SK-N-SH (cell line): ENCODE measurements at regions not wholly inside any gene's neighbourhood (a gene's known extent, or its start where the extent isn't known, plus 50 kb on each side); places are given as distances from the start of the nearest gene placed in this dataset.

Experiments
- CHD2 ChIP-seq: fragments of 150-350 bp; IDR thresholded peaks from 2 replicates; pipeline ENCODE4 v1.6.1; 2018; ENCODE audit warnings: low read length; ENCODE audit not compliant: partially characterized antibody
- CTCF ChIP-seq: fragments of 200-600 bp; sonication (generic); IDR thresholded peaks from 2 replicates; pipeline ENCODE4 v1.6.1; 2017; ENCODE audit warnings: antibody characterized with exemption, mild to moderate bottlenecking, moderate library complexity
- IRF3 ChIP-seq: fragments of 150-350 bp; IDR thresholded peaks from 2 replicates; pipeline ENCODE4 v1.6.1; 2016; ENCODE audit warnings: mild to moderate bottlenecking, low read depth, low read length
- POLR2AphosphoS5 ChIP-seq: IDR thresholded peaks from 2 replicates; pipeline ENCODE4 v1.6.1; 2012; ENCODE audit warnings: low read depth, low read length
- RCOR1 ChIP-seq: fragments of 150-350 bp; IDR thresholded peaks from 2 replicates; pipeline ENCODE4 v1.6.1; 2017; ENCODE audit warnings: antibody characterized with exemption, low read length
- RFX5 ChIP-seq: IDR thresholded peaks from 2 replicates; pipeline ENCODE4 v1.6.1; 2012; ENCODE audit warnings: mild to moderate bottlenecking, improper control_type of control experiment, low read length
- SIN3A ChIP-seq: IDR thresholded peaks from 2 replicates; pipeline ENCODE4 v1.6.1; 2012; ENCODE audit warnings: low read depth, mild to moderate bottlenecking, low read length, moderate library complexity, borderline replicate concordance
- TAF1 ChIP-seq: IDR thresholded peaks from 2 replicates; pipeline ENCODE4 v1.6.1; 2012; ENCODE audit warnings: low read depth, mild to moderate bottlenecking, low read length, moderate library complexity, borderline replicate concordance
- TEAD4 ChIP-seq: IDR thresholded peaks from 2 replicates; pipeline ENCODE4 v1.4.0; 2012; ENCODE audit warnings: mild to moderate bottlenecking, borderline replicate concordance; ENCODE audit not compliant: insufficient read depth
- USF2 ChIP-seq: fragments of 150-350 bp; IDR thresholded peaks from 2 replicates; pipeline ENCODE4 v1.6.1; 2017; ENCODE audit warnings: antibody characterized with exemption, low read length, low read depth, borderline replicate concordance

GRCh38 chr2:181376442-181376841, 80.7 kb upstream of the ITGA4 start:
- TF ChIP-seq POLR2AphosphoS5, result no peak
- no peak for TF ChIP-seq RFX5
- no peak for TF ChIP-seq CTCF
- TF ChIP-seq RCOR1, result no peak
- no peak for TF ChIP-seq CHD2
- TF ChIP-seq SIN3A, result no peak
- no peak for TF ChIP-seq TEAD4
- no peak for TF ChIP-seq IRF3
- TF ChIP-seq USF2, result no peak
- TF ChIP-seq TAF1, result no peak
